HG02763 (cell line): ENCODE measurements at regions not wholly inside any gene's neighbourhood (a gene's known extent, or its start where the extent isn't known, plus 50 kb on each side); places are given as distances from the start of the nearest gene placed in this dataset.

Experiments
- ATAC-seq: cut with Tn5 transposase; IDR thresholded peaks from one replicate; pipeline ENCODE4 v1.9.1; 2021; ENCODE audit warnings: mild to moderate bottlenecking, moderate library complexity; ENCODE audit not compliant: unreplicated experiment

GRCh38 chr12:97082029-97082428 is 175.0 kb downstream of the NEDD1 start:
- ATAC-seq = no peak

GRCh38 chr12:97093187-97093683 is 186.2 kb downstream of the NEDD1 start:
- no peak for ATAC-seq

- ATAC-seq = no peak
These were observed 190.7 kb downstream of the NEDD1 start for GRCh38 chr12:97097734-97098133.

- ATAC-seq = no peak
These were observed 202.4 kb downstream of the NEDD1 start for GRCh38 chr12:97109441-97109840.

GRCh38 chr12:97112136-97112535 is 205.1 kb downstream of the NEDD1 start:
- ATAC-seq = no peak

- no peak for ATAC-seq
These were observed 211.8 kb downstream of the NEDD1 start for GRCh38 chr12:97118796-97119375.

- ATAC-seq = no peak
These were observed 220.0 kb downstream of the NEDD1 start for GRCh38 chr12:97127061-97127460.

- ATAC-seq = no peak
These were observed 224.3 kb downstream of the NEDD1 start for GRCh38 chr12:97131220-97131981.

GRCh38 chr12:97132270-97132669 is 225.2 kb downstream of the NEDD1 start:
- ATAC-seq = no peak

GRCh38 chr12:97134495-97134894 is 227.4 kb downstream of the NEDD1 start:
- no peak for ATAC-seq

GRCh38 chr12:97140355-97140754 is 233.3 kb downstream of the NEDD1 start:
- no peak for ATAC-seq

- ATAC-seq = no peak
These were observed 235.8 kb downstream of the NEDD1 start for GRCh38 chr12:97142737-97143410.

GRCh38 chr12:97148941-97149559 is 242.0 kb downstream of the NEDD1 start:
- peak; percentile 100 for ATAC-seq

- no peak for ATAC-seq
These were observed 244.4 kb downstream of the NEDD1 start for GRCh38 chr12:97151481-97151880.

GRCh38 chr12:97159377-97159776 is 252.3 kb downstream of the NEDD1 start:
- ATAC-seq = no peak

GRCh38 chr12:97160277-97160676 is 253.2 kb downstream of the NEDD1 start:
- ATAC-seq = no peak

- ATAC-seq = no peak
These were observed 255.1 kb downstream of the NEDD1 start for GRCh38 chr12:97162173-97162572.

GRCh38 chr12:97164936-97165335 is 257.9 kb downstream of the NEDD1 start:
- no peak for ATAC-seq

GRCh38 chr12:97167598-97167997 is 260.5 kb downstream of the NEDD1 start:
- no peak for ATAC-seq

GRCh38 chr12:97168804-97169203 is 261.7 kb downstream of the NEDD1 start:
- no peak for ATAC-seq

- no peak for ATAC-seq
These were observed 263.0 kb downstream of the NEDD1 start for GRCh38 chr12:97169889-97170567.
